AG10803 (cell line): ENCODE measurements at regions not wholly inside any gene's neighbourhood (a gene's known extent, or its start where the extent isn't known, plus 50 kb on each side); places are given as distances from the start of the nearest gene placed in this dataset.

Experiments used
- DNase-seq: peaks from one replicate; pipeline ENCODE4 v3.0.0; 2010; ENCODE audit warnings: low read depth
- H3K4me3 ChIP-seq: 2 replicates; pipeline ENCODE4 v1.5.1; 2011; ENCODE audit warnings: mild to moderate bottlenecking, low read length, control low read depth
- TF ChIP-seq, protein P1 (sequence below): conservative IDR thresholded peaks from 2 replicates; pipeline ENCODE4 v1.5.1; 2011; ENCODE audit warnings: mild to moderate bottlenecking, low read length, control low read depth, inconsistent platforms

GRCh38 chr1:69315823-69316222, 251.9 kb upstream of the LRRC7 start:
- TF ChIP-seq, protein P1, sequence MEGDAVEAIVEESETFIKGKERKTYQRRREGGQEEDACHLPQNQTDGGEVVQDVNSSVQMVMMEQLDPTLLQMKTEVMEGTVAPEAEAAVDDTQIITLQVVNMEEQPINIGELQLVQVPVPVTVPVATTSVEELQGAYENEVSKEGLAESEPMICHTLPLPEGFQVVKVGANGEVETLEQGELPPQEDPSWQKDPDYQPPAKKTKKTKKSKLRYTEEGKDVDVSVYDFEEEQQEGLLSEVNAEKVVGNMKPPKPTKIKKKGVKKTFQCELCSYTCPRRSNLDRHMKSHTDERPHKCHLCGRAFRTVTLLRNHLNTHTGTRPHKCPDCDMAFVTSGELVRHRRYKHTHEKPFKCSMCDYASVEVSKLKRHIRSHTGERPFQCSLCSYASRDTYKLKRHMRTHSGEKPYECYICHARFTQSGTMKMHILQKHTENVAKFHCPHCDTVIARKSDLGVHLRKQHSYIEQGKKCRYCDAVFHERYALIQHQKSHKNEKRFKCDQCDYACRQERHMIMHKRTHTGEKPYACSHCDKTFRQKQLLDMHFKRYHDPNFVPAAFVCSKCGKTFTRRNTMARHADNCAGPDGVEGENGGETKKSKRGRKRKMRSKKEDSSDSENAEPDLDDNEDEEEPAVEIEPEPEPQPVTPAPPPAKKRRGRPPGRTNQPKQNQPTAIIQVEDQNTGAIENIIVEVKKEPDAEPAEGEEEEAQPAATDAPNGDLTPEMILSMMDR, result no peak
- DNase-seq, result no peak

GRCh38 chr1:69319287-69319686, 248.4 kb upstream of the LRRC7 start:
- no peak overlapping the region for H3K4me3 ChIP-seq
- TF ChIP-seq, protein P1, result no peak
- DNase-seq, result no peak

More at GRCh38 chr1:69315823-69316222, 251.9 kb upstream of the LRRC7 start:
- no peak overlapping the region for H3K4me3 ChIP-seq

GRCh38 chr1:69320757-69321211, 246.9 kb upstream of the LRRC7 start:
- H3K4me3 ChIP-seq, result no peak overlapping the region
- TF ChIP-seq, protein P1, result no peak
- DNase-seq, result no peak

DNA sequence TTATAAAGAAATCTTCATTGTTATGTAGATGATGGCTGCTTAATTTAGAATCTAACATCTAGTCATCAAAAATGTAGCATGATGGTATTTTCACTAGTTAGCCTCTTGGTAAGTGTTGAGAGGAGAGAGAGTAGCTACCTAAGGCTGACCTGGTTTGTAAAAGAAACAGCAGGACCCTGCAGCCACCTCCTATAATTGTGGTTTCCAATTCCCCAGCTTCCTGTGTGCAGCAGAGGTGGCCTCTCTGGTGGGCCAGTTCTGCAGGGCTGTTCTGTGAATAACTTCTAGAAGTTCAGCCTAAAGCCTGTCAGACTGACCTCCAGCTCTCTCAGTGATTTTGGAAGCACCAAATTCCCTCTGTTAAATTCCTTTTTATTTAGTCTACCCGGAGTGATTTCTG, 246.4 kb upstream of the LRRC7 start:
- TF ChIP-seq, protein P1, result no peak
- DNase-seq, result no peak
- no peak overlapping the region for H3K4me3 ChIP-seq

GRCh38 chr1:69328186-69328585, 239.5 kb upstream of the LRRC7 start:
- H3K4me3 ChIP-seq, result no peak overlapping the region
- no peak for DNase-seq
- TF ChIP-seq, protein P1, result no peak

DNA sequence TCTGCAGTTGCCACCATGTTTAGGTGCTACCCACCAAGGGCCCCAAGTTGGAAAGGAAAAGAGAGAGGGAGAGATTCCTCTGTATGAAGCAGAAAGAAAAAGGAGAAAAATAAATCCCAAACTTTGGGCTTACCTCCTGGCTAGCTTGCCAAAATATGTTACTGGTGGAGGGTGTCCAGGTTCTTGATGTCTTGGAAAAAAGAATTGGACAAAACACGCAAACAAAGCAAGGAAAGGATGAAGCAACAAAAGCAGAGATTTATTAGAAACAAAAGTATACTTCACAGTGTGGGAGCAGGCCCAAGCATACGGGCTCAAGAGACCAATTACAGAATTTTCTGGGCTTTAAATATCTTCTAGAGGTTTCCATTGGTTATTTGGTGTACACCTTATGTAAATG, 204.5 kb upstream of the LRRC7 start:
- no peak for DNase-seq
- no peak overlapping the region for H3K4me3 ChIP-seq
- TF ChIP-seq, protein P1, result no peak

- no peak overlapping the region for H3K4me3 ChIP-seq
- DNase-seq, result no peak
- TF ChIP-seq, protein P1, result no peak
Measured at GRCh38 chr1:69373520-69373919, 194.2 kb upstream of the LRRC7 start.
